ENCODE measurements at regions not wholly inside any gene's neighbourhood (a gene's known extent, or its start where the extent isn't known, plus 50 kb on each side); places are given as distances from the start of the nearest gene placed in this dataset.

DNA sequence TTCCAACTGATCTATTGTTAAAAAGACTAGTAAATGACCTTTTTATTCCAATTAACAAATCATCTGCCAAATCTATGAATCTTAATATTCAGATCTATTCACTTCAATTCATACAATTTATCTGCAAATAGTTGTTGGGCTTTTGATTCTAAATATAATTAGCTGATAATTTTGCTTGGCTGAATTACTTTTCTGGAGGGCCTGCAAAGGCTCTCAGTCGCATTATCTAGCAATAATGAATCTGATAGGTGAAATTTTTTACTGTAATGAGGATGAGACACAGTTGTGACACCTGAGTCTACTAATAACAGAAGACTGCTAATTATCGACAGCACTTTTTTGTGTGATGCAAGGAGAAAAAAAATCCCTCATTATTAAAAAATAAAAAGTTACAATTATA, 565.1 kb downstream of the ZEB2 start:
- DNase-seq (ENCODE audit: low read depth in 2 of 2): no peak

DNA sequence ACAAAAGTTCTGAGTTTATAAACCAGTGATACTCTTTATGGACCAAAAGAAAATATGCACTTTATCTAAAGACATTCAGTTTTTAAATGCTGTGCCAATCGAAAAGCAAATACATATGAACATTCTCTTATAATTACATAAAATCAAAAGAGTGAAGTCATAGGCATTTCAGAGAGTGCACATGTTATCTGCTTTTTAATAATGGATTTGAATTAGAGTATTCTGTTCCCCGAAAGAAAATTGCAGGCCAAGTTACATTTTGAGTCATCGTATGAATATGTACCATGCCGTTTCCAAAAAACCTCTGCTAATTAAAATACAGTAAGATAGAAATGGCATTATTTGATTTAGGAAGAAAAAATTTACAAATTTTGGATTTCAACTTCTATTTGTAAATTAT, 565.7 kb downstream of the ZEB2 start:
- no peak for DNase-seq (ENCODE audit: low read depth in 2 of 2)

DNA sequence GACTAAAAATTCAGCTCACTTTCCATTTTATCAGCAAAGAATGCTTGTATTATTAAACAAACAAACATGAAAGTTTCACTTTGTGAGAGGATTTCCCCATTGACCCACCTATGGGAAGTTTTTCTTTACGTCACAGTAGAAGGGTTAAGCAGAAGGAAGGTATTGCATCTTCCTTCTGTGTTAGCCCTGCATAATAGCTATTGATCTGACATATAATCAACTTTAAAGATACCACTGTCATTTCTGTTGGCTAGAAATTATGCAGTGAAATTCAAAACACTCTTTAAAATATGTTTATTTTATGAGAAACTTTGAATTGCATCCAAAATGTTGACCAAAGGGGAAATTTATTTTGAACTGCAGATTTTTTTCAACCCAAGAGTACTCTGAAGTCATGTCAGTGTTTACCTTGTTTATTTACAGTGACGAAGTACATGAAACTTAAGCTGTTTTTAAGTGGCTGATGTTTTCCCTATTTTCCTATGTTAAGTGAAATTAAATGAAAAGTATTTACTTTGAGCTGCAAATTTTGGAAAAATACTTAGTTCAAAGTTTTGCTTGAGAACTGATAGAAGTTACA, 566.4 kb downstream of the ZEB2 start:
- no peak for DNase-seq (ENCODE audit: low read depth in 2 of 2)

GRCh38 chr2:143952536-143952935, 567.4 kb downstream of the ZEB2 start:
- DNase-seq (ENCODE audit: low read depth in 2 of 2): no peak

GRCh38 chr2:143950704-143951103, 569.2 kb downstream of the ZEB2 start:
- no peak for DNase-seq (ENCODE audit: low read depth in 2 of 2)

DNA sequence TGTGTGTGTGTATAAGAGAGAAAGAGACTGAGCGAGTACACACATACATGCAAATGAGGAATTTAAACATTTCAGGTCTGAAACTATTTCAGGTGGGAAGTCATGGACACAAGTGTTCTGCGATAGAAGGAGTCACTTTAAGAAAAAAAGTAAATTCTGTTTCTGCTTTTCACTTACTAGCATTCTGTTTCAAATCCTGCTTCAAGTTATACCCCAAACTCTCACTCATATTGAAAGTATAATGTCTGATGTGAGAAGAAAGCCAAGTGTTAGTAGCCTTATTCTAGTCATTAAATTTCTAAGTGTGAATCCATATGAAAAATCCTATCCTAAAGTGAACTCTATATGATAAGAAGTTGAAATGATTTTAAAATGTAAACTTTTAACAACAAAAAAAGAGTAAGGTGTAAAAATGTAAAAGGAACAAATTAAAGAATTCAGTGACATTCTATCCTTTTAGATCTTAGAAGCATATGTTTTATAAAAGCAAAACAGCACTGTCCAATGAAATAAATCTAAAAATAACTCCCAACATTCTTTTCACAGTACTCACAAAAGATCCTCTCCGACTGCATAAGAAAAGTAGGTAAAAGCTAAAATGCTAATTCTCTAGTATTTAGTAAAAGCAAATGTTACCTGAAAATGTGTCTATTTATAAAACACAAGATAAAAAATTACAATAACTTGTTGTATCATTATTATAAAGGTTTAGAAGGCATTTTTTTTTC, 570.6 kb downstream of the ZEB2 start:
- DNase-seq (ENCODE audit: low read depth in 2 of 2): no peak

GRCh38 chr2:143948710-143949109, 571.2 kb downstream of the ZEB2 start:
- DNase-seq (ENCODE audit: low read depth in 2 of 2): no peak

GRCh38 chr2:143946436-143947391, 573.2 kb downstream of the ZEB2 start:
- DNase-seq (ENCODE audit: low read depth in 2 of 2): no peak

- DNase-seq (ENCODE audit: low read depth in 2 of 2): no peak
Observed at GRCh38 chr2:143942486-143942885, 577.4 kb downstream of the ZEB2 start.

GRCh38 chr2:143940720-143941119, 579.2 kb downstream of the ZEB2 start:
- DNase-seq (ENCODE audit: low read depth in 2 of 2): no peak

DNA sequence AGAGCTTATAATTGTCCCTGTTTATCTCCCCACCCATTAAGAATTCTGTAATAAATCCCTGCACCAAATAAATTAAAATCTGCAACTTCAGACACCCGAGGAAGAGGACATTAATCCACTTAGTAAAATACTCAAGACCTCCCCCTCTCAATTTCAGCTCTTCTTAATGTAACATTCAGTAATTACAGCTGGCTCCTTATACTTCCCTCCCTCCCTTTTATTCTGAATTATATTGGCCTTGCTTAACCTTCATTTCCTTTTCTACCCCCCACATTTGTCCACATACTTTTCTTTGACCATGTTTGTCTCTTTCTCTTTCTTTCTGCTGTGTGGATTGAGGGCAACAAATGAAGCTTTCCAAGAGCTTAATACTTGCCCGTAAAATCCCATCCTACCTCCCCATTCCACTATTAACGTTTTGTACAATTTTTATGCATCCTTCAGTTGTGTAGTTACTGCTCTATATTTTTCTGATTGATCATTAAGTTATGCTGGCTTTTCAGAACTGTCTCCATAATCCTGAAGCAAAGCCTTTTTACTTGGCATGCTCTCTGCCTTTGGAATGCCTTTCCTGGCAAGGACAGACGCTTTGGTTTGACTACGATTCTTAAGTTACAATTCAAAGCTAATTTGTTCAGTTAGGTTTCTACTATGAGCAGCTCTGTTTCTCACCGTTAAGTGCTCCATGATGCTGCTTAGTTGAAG, 580.1 kb downstream of the ZEB2 start:
- DNase-seq (ENCODE audit: low read depth in 2 of 2): no peak

- no peak for DNase-seq (ENCODE audit: low read depth in 2 of 2)
Observed at GRCh38 chr2:143937723-143938350, 582.1 kb downstream of the ZEB2 start.

- DNase-seq (ENCODE audit: low read depth in 2 of 2): no peak
Observed at GRCh38 chr2:143936848-143937722, 582.8 kb downstream of the ZEB2 start.

- no peak for DNase-seq (ENCODE audit: low read depth in 2 of 2)
Observed at GRCh38 chr2:143936538-143936847, 583.4 kb downstream of the ZEB2 start.

- DNase-seq (ENCODE audit: low read depth in 2 of 2): no peak
Observed at GRCh38 chr2:143935482-143935752, 584.5 kb downstream of the ZEB2 start.

DNA sequence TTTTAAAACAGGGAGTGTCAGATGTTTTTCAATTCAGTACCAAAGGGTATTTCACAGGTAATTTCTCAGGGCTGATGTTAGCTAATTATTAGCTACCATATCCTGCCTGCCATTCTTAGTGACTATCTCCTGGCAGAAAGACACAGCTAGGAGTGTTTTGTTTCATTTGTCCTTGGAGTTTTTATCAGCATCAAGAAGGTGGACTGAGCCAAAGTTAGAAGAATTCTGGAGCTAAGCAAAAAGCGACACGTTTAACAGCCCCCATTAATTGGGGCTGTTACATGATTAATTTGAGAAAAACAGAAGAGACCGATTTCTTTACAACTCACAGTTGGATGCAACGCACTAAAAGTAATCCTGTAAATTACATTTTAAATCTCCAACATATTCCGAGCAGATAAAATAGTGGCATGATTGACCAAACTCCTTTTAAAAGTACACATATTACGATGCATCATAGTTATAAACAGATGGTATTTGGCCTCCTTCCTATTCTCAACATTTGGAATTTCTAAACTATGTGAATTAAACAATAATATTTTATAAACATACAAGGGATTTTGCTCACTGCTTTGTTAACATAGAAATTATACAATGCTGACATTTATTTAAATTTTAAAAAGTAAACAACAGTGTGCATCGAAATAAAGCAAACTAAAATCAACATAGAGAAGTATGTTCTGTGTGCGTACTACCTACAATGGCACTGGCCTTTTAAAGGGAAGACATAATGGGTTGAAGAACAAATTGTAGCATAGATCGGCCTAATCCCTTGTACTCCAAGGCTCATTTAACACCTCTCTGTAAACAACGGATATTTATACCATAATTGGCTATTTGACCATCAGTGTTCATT, 585.1 kb downstream of the ZEB2 start:
- no peak for DNase-seq (ENCODE audit: low read depth in 2 of 2)

DNA sequence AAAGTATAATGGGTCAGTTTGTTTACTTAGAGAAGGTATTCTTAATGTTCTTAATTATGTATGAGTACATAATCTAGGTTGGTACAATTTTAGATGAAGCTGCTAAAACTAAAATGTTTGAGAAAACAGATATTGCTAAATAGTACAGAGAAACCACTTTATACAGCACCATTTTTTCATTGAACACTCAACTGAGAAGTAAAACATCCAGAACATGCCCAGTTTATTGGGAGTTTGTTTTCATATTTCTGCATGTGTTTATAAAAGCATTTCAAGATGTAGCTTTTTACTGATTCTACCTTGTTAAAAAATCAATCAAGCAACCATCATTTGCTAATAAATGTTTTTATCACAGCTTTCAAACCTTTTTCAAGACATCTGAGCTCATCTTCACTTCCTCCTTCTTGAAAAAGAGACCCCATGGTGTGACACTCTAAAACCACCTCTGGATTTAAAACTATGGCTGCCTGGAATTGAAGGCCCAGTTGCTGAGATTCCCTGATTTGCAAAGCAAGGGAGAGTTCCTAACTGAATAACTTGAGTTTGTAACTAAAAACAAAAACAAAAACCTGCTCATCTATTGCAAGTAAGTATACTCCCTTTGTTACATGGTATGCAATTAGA, 585.9 kb downstream of the ZEB2 start:
- no peak for DNase-seq (ENCODE audit: low read depth in 2 of 2)

DNA sequence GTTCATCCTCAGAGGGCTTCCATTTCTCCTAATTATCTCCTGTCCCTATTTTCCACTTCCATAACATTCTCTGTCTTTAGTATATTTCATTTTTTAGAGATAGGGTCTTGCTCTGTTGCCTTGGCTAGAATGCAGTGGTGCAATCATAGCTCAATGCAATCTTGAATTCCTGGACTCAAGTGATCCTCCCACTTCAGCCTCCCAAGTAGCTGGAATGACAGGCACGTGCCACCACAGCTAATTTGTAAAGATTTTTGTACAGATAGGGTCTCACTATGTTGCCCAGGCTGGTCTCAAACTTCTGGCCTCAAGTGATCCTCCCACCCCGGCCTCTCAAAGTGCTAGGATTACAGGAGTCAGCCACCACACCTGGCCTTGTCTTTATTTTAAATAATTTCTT, 589.0 kb downstream of the ZEB2 start:
- no peak for DNase-seq (ENCODE audit: low read depth in 2 of 2)

- DNase-seq (ENCODE audit: low read depth in 2 of 2): no peak
Observed at GRCh38 chr2:143928613-143929012, 591.3 kb downstream of the ZEB2 start.

DNA sequence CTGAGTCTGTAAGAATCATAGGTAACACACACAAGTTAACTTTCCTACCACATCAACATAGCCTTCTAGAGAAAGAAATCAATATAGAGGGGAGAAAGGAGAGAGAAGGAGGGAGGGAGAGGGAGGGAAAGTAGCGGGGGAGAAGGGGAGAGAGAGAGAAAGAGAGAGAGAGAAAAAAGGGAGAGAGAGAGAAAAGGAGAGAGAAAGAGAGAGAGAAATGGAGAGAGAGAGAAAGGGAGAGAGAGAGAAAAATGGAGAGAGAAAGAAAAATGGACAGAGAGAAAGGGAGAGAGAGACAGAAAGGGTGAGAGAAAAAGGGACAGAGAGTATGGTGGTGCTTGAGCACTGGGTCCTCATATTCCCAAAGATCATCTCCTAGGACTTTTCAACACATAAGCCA, 591.7 kb downstream of the ZEB2 start:
- DNase-seq (ENCODE audit: low read depth in 2 of 2): no peak

All from stimulated activated CD8-positive, alpha-beta memory T cell treated with anti-CD3 and anti-CD28 coated beads, Interleukin-2, amount 100 ng/mL, for 1 hour (primary cell).